GM12891 (cell line): ENCODE measurements at regions not wholly inside any gene's neighbourhood (a gene's known extent, or its start where the extent isn't known, plus 50 kb on each side); places are given as distances from the start of the nearest gene placed in this dataset.

Experiments used
- PAX5 ChIP-seq: IDR thresholded peaks from 2 replicates; pipeline ENCODE4 v1.6.1; 2011; ENCODE audit warnings: low read length, moderate library complexity, mild to moderate bottlenecking; ENCODE audit not compliant: insufficient read depth, severe bottlenecking
- POLR2A ChIP-seq: IDR thresholded peaks from 2 replicates; pipeline ENCODE4 v1.6.1; 2011; ENCODE audit warnings: low read depth, low read length, control low read depth
- POLR2AphosphoS5 ChIP-seq: IDR thresholded peaks from 2 replicates; pipeline ENCODE4 v1.6.1; 2011; ENCODE audit warnings: low read depth, low read length, control low read depth
- POU2F2 ChIP-seq: IDR thresholded peaks from 2 replicates; pipeline ENCODE4 v1.6.1; 2011; ENCODE audit warnings: low read depth, mild to moderate bottlenecking, control low read depth, low read length, moderate library complexity
- SPI1 ChIP-seq: IDR thresholded peaks from 2 replicates; pipeline ENCODE4 v1.6.1; 2011; ENCODE audit warnings: low read depth, low read length, control low read depth
- TAF1 ChIP-seq: IDR thresholded peaks from 2 replicates; pipeline ENCODE4 v1.6.1; 2011; ENCODE audit warnings: low read depth, low read length, control low read depth

DNA sequence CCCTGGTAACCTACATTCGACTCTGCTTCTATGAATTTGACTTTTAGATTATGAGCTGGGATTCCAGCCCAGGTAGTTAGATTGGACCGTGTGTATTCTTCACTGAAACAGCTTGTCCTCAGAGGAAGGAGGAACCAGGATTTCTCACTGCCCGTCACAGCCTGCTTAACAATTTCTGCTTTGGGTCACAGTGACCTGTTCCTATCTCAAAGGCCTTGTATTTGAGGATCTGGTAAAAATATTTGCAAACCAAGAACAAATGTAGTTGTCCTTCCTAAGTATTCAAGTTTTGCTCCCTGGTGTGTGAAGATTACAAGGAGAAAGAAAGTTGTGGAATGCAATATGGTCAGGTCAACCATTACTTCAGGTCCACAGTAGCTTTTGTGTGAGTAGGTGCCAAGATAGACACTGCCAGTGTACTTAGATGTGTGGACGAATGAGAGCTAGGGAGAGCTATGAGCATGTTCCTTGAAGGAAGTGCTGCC lies 55.1 kb downstream of the KIF4B start:
- TF ChIP-seq POLR2AphosphoS5, result no peak
- TF ChIP-seq POLR2A, result no peak
- TF ChIP-seq TAF1, result no peak
- no peak for TF ChIP-seq PAX5
- no peak for TF ChIP-seq SPI1
- no peak for TF ChIP-seq POU2F2
